Right atrium auricular region (tissue), 2 donors: ENCODE measurements at regions not wholly inside any gene's neighbourhood (a gene's known extent, or its start where the extent isn't known, plus 50 kb on each side); places are given as distances from the start of the nearest gene placed in this dataset.
"Not testable (repeated sequence)": the region's sequence is repeated elsewhere in the genome, so short reads cannot be mapped to it uniquely, and the experiment has no call there.

ENCODE experiments used
- DNase-seq: peaks from one replicate; pipeline ENCODE4 v3.0.0-alpha.2; 2019; ENCODE audit warnings: low spot score
- H3K27ac ChIP-seq, 2 donors: fragments of 200-600 bp; sonication (generic); 1 replicate in 1 of 2; 2 replicates in 1 of 2; pipeline ENCODE4 v1.5.1; 2016 to 2019
- H3K27me3 ChIP-seq, 2 donors: fragments of 200-600 bp; sonication (generic); one replicate each; pipeline versions ENCODE4 v1.5.1 to v1.6.0; 2017 to 2019
- H3K36me3 ChIP-seq: fragments of 200-600 bp; sonication (generic); one replicate; pipeline ENCODE4 v1.5.1; 2016
- H3K4me1 ChIP-seq, 2 donors: fragments of 200-600 bp; sonication (generic); one replicate each; pipeline versions ENCODE4 v1.5.1 to v1.6.0; 2017 to 2019
- H3K4me3 ChIP-seq, 2 donors: fragments of 200-600 bp; sonication (generic); 1 replicate in 1 of 2; 2 replicates in 1 of 2; pipeline ENCODE4 v1.5.1; 2017 to 2019; ENCODE audit warnings: mild to moderate bottlenecking in 1 of 2, moderate library complexity in 1 of 2
- H3K9me3 ChIP-seq, 2 donors: fragments of 200-600 bp; sonication (generic); one replicate each; pipeline ENCODE4 v1.5.1; 2019
- TF ChIP-seq, protein P1 (sequence below), 2 donors: fragments of 200-600 bp; sonication (generic); IDR thresholded peaks; one replicate each; pipeline ENCODE4 v1.5.1; 2019; ENCODE audit warnings: antibody characterized with exemption in 2 of 2

DNA sequence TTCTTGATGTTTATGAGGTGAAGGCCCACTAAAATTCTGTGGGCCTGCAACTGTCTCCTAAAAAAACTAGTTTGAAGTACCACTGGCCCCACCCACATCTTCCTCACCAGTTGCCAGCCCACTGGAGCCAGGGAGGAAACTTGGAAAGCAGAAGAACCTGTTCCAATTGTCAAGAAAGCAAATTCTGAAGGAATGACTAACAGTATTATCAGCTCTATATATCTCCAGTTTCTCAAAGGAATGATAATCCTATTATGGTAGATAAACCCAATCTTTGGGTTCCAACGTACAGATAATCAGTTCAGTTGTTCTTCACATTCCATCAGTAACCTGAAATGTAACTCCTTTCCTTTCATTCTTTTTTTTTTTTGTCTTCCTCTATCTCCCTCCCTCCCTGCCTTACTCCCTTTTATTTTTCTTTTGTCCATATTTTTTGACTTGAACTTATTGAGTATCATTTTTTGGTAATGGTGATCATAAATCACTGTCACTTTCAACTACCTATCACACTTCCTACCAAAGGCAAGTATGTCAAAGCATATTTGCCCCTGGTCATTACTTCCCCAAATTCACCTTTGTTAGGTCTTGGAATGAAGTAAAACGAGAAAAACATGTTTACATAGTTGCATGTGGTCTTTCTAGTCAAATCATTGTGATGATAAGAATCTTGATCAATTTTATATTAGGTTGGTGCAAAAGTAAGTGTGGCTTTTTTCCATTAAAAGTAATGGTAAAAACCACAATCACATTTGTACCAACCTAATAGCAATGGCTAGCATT is 943.4 kb downstream of the TTLL7 start:
- no peaks in the 10 kb centered on the region for H3K27me3 ChIP-seq
- H3K4me3 ChIP-seq = no peak overlapping the region
- no peak for DNase-seq
- H3K36me3 ChIP-seq = no peaks in the 10 kb centered on the region
- no peaks in the 10 kb centered on the region for H3K4me1 ChIP-seq
- TF ChIP-seq, protein P1, sequence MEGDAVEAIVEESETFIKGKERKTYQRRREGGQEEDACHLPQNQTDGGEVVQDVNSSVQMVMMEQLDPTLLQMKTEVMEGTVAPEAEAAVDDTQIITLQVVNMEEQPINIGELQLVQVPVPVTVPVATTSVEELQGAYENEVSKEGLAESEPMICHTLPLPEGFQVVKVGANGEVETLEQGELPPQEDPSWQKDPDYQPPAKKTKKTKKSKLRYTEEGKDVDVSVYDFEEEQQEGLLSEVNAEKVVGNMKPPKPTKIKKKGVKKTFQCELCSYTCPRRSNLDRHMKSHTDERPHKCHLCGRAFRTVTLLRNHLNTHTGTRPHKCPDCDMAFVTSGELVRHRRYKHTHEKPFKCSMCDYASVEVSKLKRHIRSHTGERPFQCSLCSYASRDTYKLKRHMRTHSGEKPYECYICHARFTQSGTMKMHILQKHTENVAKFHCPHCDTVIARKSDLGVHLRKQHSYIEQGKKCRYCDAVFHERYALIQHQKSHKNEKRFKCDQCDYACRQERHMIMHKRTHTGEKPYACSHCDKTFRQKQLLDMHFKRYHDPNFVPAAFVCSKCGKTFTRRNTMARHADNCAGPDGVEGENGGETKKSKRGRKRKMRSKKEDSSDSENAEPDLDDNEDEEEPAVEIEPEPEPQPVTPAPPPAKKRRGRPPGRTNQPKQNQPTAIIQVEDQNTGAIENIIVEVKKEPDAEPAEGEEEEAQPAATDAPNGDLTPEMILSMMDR (IDR thresholded peaks at IDR 0.05) = no peak
- no peaks in the 10 kb centered on the region for H3K9me3 ChIP-seq
- H3K27ac ChIP-seq = no peak overlapping the region

DNA sequence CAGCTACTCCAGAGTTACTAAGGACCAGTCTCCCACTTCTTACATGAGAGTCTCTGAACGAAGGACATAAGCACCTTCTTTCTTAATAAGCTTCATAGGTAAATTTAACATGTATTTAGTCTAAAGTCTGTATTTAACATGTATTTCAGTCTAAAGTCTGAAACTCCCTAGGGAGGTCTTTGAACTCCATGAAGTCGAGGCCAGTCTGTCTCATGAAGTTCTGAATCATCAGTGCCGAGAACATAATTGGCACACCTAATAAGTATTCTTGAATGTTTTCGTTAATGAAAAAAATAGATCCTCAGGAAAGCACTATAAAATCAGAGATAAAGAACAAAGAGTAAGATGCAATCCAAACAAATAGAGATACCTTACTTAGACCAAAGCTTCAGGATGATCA is 945.5 kb downstream of the TTLL7 start:
- TF ChIP-seq, protein P1 (IDR thresholded peaks at IDR 0.05) = no peak
- no peak overlapping the region for H3K27ac ChIP-seq

DNA sequence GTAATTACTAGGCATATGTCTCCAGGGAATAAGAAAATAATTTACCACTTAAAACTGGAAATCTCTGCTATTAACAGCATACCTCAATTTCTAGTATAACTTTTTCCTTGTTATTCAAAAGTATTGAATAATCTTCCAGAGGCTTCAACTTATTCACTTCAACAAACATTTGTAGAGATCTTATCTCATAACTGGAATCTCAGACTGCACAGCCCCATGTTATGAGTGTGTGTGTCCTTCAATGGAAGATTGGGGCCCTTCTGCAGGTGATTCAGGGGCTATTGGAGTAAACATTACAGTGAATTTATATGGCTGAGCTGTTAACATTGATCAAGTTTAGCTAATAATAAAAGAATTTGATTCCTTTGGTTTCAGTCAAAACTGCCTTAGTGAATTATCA is 946.1 kb downstream of the TTLL7 start:
- H3K4me1 ChIP-seq = no peaks in the 10 kb centered on the region
- H3K27me3 ChIP-seq = no peaks in the 10 kb centered on the region
- H3K4me3 ChIP-seq = no peak overlapping the region
- H3K27ac ChIP-seq = no peak overlapping the region
- H3K36me3 ChIP-seq = no peaks in the 10 kb centered on the region
- TF ChIP-seq, protein P1 (IDR thresholded peaks at IDR 0.05) = no peak
- no peak for DNase-seq
- no peaks in the 10 kb centered on the region for H3K9me3 ChIP-seq

More for the DNA sequence above, 945.5 kb downstream of the TTLL7 start:
- no peak for DNase-seq
- Histone ChIP-seq H3K4me1 (no peaks in the 10 kb centered on the region), H3K36me3 (no peaks in the 10 kb centered on the region), H3K4me3 (no peak overlapping the region), H3K9me3 (no peaks in the 10 kb centered on the region), H3K27me3 (no peaks in the 10 kb centered on the region)

DNA sequence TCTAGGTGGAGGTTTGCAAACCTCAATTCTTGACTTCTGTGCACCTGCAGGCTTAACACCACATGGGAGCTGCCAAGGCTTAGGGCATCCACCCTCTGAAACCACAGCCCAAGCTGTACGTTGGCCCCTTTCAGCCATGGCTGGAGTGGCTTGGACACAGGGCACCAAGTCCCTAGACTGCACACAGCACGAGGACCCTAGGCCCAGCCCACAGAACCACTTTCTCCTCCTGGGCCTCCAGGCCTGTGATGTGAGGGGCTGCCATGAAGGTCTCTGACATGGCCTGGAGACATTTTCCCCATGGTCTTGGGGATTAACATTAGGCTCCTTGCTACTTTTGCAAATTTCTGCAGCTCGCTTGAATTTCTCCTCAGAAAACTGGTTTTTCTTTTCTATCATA is 947.9 kb downstream of the TTLL7 start:
- H3K4me1 ChIP-seq, H3K27ac ChIP-seq, DNase-seq, H3K9me3 ChIP-seq, H3K27me3 ChIP-seq, H3K36me3 ChIP-seq, H3K4me3 ChIP-seq: not testable (repeated sequence)

DNA sequence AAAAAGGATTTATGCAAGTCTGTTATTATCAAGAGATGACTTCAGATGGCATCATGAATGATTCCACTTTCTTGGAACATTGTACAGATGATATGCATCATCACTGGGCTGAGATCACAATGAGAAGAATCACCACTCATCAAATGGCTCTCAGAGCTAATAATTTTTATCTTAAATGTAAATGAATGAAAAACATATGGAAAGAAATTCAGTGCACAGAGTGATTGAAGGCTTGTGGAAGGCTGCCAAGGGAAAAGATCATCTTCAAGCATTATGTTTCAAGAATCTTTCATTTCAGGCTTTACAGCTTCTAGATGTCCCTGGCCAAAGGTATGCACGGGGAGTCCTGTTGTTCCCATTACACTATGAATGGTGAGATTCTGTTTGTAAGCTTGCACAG is 955.7 kb downstream of the TTLL7 start:
- Histone ChIP-seq H3K36me3 (no peaks in the 10 kb centered on the region), H3K4me3 (no peak overlapping the region), H3K27me3 (no peaks in the 10 kb centered on the region), H3K4me1 (no peaks in the 10 kb centered on the region), H3K27ac (no peak overlapping the region), H3K9me3 (no peaks in the 10 kb centered on the region)
- no peak for DNase-seq
- TF ChIP-seq, protein P1 (IDR thresholded peaks at IDR 0.05) = no peak

DNA sequence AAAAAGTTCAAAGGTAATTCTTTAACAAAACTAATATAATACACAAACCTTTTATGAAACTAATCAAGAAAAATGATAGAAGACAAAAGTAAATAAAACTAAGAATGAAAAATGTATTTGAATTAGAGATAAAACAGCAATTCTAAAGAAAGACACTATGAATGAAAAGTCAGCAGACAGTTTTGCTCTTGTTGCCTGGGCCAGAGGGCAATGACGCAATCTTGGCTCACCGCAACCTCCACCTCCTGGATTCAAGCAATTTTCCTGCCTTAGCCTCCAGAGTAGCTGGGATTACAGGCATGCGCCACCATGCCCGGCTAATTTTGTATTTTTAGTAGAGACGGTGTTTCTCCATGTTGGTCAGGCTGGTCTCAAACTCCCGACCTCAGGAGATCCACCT is 959.8 kb downstream of the TTLL7 start:
- H3K36me3 ChIP-seq, H3K27ac ChIP-seq, H3K4me3 ChIP-seq, DNase-seq, H3K27me3 ChIP-seq, H3K9me3 ChIP-seq, H3K4me1 ChIP-seq: not testable (repeated sequence)

DNA sequence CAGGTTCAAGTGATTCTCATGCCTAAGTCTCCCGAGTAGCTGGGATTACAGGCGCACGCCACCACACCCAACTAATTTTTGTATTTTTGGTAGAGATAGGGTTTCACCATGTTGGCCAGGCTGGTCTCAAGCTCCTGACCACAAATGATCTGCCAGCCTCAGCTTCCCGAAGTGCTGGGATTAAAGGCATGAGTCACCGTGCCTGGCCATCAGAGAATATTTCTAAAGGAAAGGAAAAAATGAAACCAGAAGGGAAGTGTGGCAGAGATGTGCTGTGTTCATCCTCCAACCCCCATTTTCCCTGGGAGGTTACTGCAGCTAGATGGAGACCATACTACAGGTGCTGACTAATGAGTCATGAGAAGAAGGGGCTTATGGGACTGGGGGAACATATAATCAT is 964.1 kb downstream of the TTLL7 start:
- H3K4me1 ChIP-seq = no peaks in the 10 kb centered on the region
- DNase-seq = no peak
- TF ChIP-seq, protein P1 (IDR thresholded peaks at IDR 0.05) = no peak
- H3K4me3 ChIP-seq = no peak overlapping the region
- no peaks in the 10 kb centered on the region for H3K27me3 ChIP-seq
- H3K36me3 ChIP-seq = no peaks in the 10 kb centered on the region
- no peaks in the 10 kb centered on the region for H3K9me3 ChIP-seq
- no peak overlapping the region for H3K27ac ChIP-seq
